Activated naive CD4-positive, alpha-beta T cell treated with anti-CD3 and anti-CD28 coated beads, Interleukin-2, amount 50 U/mL, for 72 hours (primary cell): ENCODE measurements at regions not wholly inside any gene's neighbourhood (a gene's known extent, or its start where the extent isn't known, plus 50 kb on each side); places are given as distances from the start of the nearest gene placed in this dataset.
"Not testable (repeated sequence)": the region's sequence is repeated elsewhere in the genome, so short reads cannot be mapped to it uniquely, and the experiment has no call there.

ENCODE experiments used
- ATAC-seq, 2 donors: fragments of 150-1000 bp; cut with Tn5 transposase; 2 replicates each; pipeline ENCODE4 v1.10.0; 2021; ENCODE audit warnings: mild to moderate bottlenecking in 2 of 2, moderate library complexity in 2 of 2
- DNase-seq, 2 donors: peaks; one replicate each; pipeline ENCODE4 v3.0.0; 2021 to 2022; ENCODE audit warnings: low spot score in 2 of 2
- H3K27ac Mint-ChIP-seq, 2 donors: one replicate each; pipeline ENCODE4 v1.8.0; 2022; ENCODE audit warnings: mild to moderate bottlenecking in 2 of 2, mixed read lengths in 2 of 2
- H3K36me3 Mint-ChIP-seq, 2 donors: one replicate each; pipeline ENCODE4 v1.8.0; 2022; ENCODE audit warnings: mixed read lengths in 2 of 2
- H3K9me3 Mint-ChIP-seq, 2 donors: one replicate each; pipeline ENCODE4 v1.8.0; 2022; ENCODE audit warnings: mixed read lengths in 2 of 2

DNA sequence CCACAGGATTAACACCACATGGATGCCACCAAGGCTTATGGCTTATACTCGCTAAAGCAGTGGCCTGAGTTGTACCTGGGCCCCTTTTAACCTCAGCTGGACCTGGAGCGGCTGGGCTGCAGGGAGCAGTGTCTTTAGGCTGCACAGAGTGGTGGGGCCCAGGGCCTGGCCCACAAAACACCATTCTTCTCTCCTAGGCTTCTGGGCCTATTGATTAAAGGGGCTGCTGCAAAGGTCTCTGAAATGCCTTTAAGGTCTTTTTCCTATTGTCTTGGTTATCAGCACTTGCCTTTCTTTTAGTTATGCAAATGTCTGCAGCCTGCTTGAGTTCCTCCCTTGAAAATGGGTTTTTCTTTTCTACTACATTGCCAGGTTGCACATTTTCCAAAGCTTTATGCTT lies 973.9 kb upstream of the PRR20A start:
- DNase-seq (no peak), ATAC-seq (no peak)
- peaks cover 0 to 5% of the 10 kb centered on the region in 2 donors for H3K36me3 Mint-ChIP-seq
- no peak overlapping the region for H3K27ac Mint-ChIP-seq
- H3K9me3 Mint-ChIP-seq: peaks cover 10 to 16% of the 10 kb centered on the region in 2 donors

DNA sequence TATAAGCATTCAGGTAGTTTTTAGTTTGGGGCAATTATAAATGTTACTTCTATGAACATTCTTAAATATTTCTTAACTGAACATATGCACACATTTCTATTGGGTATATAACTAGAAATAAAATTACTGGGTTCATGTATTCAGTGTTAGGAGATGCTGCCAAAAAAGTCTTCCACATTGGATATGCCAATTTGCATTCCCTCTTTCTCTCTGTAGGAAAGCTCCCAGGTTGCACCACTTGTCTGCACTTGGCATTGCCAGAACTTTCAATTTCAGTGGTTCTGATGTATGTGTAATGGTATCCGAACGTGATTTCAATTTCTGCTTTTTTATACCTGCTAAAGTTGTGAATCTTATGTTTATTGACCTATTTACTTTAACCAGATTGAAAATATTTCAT lies 972.1 kb upstream of the PRR20A start:
- no peak for DNase-seq
- peaks cover 0 to 8% of the 10 kb centered on the region in 2 donors for H3K36me3 Mint-ChIP-seq
- ATAC-seq: no peak
- H3K9me3 Mint-ChIP-seq: peaks cover 15 to 19% of the 10 kb centered on the region in 2 donors
- no peak overlapping the region for H3K27ac Mint-ChIP-seq

DNA sequence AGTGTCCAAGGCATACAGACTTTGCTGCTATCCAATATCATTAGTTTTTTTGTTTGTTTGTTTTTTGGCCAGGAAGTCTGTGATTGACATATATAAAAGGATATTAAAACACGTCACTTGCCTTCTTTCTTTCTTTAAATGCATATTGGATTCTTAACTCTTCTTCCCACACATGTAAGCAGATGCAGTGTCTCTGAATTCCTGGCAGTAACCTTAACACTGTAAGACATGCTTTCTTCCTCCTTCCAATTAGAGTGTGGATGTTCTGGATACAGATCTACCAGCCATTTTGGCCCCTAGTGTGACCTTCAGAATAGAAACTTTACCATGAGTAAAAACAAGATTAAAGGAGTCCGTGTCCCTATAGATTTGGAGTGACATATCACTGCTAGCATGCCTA lies 967.4 kb upstream of the PRR20A start:
- Mint-ChIP-seq H3K9me3 (peaks cover 13 to 25% of the 10 kb centered on the region in 2 donors), H3K36me3 (peaks cover 0 to 5% of the 10 kb centered on the region in 2 donors), H3K27ac (no peak overlapping the region)
- ATAC-seq (no peak), DNase-seq (no peak)

DNA sequence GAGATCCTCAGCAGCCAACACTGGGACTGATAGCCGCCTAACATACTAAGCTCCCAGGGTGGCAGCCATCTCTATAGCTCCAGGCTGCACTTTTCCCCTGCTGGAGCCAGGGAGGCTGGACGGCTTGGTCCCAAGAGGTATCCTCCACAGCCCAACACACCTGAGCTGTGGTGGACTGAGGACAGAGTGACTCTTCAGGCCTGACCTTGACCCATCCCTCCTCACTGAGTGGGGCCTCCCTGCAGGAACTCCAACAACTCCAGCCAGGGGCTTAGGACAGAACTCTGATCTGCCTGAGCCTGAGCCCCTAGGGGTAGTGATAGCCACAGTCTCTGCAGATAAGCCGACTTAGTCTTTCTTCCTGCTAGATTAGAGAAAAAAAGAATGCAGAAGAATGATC lies 958.1 kb upstream of the PRR20A start:
- ATAC-seq (no peak), DNase-seq (no peak)
- no peak overlapping the region for H3K27ac Mint-ChIP-seq
- H3K9me3 Mint-ChIP-seq: peaks cover 0 to 14% of the 10 kb centered on the region in 2 donors
- H3K36me3 Mint-ChIP-seq: no peaks in the 10 kb centered on the region

DNA sequence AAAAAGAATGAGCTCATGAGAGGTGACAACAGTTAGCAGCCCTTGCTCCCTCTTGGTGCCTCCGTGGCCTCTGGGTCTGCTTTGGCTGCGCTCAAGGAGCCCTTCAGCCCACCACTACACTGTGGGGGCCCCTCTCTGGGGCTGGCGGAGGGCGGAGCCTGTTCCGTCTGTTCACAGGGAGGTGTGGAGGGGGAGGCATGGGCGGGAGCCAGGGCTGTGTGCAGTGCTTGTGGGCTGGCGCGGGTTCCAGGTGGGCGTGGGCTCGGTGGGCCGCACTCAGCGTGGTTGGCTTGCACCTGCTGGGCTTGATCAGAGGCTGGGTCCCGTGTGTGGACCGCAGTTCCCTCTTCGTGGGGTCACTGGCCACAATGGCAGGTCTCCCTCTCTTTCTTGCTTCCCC lies 953.4 kb upstream of the PRR20A start:
- Mint-ChIP-seq H3K36me3 (peaks cover 6 to 8% of the 10 kb centered on the region in 2 donors), H3K27ac (no peak overlapping the region), H3K9me3 (peaks cover 6 to 21% of the 10 kb centered on the region in 2 donors)
- no peak for DNase-seq
- ATAC-seq: no peak

DNA sequence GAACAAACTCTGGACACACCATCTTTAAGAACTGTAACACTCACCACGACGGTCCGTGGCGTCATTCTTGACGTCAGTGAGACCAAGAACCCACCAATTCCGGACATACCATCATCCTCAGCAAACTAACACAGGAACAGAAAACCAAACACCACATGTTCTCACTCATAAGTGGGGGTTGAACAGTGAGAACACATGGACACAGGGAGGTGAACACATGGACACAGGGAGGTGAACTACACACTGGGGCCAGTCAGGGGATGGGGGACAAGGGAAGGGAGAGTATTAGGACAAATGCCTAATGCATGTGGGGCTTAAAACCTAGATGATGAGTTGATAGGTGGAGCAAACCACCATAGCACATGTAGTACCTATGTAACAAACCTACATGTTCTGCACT lies 952.1 kb upstream of the PRR20A start:
- not testable (repeated sequence) for ATAC-seq, H3K36me3 Mint-ChIP-seq, H3K27ac Mint-ChIP-seq, DNase-seq
- peaks cover 6 to 13% of the 10 kb centered on the region in 2 donors for H3K9me3 Mint-ChIP-seq

DNA sequence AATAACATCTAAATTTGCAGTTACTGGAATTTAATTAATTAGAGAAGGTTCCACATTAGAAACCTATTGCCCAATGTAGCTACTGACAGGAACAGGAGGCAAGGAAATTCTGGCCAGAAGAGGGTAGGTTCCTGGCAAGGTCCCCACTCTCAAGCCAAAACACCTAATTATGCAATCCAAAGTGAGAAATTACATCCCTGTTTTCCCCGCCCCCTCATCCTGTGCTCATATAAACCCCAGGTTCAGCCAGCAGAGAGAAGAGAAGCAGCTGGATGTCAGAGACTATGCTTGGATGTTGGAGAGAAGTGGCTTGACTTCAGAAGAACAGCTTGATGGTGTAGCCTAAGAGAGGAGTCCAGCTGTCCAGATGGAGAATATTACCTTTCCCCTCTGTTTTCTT lies 951.3 kb upstream of the PRR20A start:
- DNase-seq (no peak), ATAC-seq (no peak)
- Mint-ChIP-seq H3K27ac (no peak overlapping the region), H3K36me3 (peaks cover 6 to 8% of the 10 kb centered on the region in 2 donors), H3K9me3 (peaks cover 6 to 11% of the 10 kb centered on the region in 2 donors)

DNA sequence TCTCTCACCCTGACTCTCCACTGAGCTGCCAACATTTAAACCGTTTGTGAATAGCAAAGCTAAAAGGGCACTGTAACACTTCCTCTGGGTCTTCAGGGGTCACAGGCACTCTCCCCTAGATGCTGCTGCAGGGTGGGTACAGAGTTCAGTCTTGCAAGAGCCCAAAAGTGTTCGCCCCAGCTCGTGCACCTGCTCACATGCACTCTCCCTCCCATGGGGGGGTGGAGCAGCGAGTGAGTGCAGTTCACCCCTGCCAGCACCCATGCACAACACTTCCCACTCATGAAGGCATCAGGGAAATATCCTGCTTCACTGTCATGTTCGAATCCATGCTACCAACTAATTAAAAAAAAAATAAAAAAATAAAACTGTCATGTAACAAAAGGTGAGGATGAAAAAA lies 950.7 kb upstream of the PRR20A start:
- Mint-ChIP-seq H3K27ac (no peak overlapping the region), H3K9me3 (peaks cover 6 to 11% of the 10 kb centered on the region in 2 donors), H3K36me3 (peaks cover 6 to 8% of the 10 kb centered on the region in 2 donors)
- DNase-seq (no peak), ATAC-seq (no peak)

DNA sequence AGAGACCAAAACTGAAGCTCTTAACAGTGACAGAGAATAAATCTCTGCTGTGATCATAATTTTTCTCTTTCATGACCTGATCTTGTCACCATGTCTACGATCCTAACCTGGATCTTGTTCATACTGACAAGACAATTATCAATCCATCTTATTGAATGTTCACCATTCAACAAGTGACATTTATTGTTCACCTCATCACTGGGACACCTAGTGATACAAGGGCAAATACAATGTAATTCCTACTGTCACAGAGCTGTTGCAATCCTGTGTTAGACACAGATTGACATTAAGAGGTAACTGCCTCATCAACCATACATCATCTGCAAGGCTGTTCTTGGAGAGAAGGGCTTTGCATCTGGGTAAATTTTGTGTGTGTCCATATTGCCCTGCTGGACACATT lies 942.4 kb upstream of the PRR20A start:
- H3K36me3 Mint-ChIP-seq: peaks cover 0 to 4% of the 10 kb centered on the region in 2 donors

DNA sequence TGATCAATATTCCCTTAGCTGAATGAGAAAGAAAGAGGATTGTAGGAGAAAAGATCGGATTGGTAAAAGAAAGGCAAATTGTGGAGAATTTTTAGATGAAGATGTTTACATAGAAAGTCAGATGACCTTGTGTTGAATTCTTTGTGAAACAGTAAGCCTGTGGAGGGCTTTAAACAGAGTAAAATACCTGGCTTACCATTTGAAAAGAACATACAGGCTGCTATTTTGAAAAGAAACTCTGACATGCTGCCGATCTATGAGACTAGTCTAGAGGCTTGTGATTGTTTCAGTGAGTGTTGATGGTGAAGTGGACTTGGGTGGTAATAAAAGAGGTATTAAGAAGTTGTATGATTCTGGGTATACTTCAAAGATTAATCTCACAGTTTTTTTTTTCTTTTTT lies 938.9 kb upstream of the PRR20A start:
- Mint-ChIP-seq H3K36me3 (no peaks in the 10 kb centered on the region), H3K9me3 (peaks cover 9 to 19% of the 10 kb centered on the region in 2 donors), H3K27ac (no peak overlapping the region)
- DNase-seq (no peak), ATAC-seq (no peak)

More for the DNA sequence above, 942.4 kb upstream of the PRR20A start:
- DNase-seq (no peak), ATAC-seq (no peak)
- Mint-ChIP-seq H3K27ac (no peak overlapping the region), H3K9me3 (peaks cover 15 to 19% of the 10 kb centered on the region in 2 donors)

DNA sequence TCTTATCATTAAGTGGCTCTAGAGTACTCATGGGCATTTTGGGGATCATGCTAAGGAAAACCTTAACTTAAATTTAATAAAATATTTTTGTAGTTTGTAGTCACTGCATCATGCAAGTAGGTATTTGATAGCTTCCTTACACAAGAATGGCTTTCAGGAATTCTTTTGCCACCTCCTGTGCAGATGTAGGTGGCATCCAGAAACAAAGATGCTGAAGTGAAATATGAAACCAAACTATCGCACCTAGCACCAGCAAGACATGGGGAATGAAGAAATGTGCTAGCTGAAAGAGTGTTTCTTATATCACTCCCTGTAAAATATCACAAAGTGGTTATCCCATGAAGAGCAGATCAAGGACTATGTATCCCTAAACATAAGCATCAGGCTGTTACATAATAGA lies 924.5 kb upstream of the PRR20A start:
- ATAC-seq: no peak
- Mint-ChIP-seq H3K9me3 (peaks cover 16 to 17% of the 10 kb centered on the region in 2 donors), H3K27ac (no peak overlapping the region), H3K36me3 (no peaks in the 10 kb centered on the region)
- DNase-seq: no peak

DNA sequence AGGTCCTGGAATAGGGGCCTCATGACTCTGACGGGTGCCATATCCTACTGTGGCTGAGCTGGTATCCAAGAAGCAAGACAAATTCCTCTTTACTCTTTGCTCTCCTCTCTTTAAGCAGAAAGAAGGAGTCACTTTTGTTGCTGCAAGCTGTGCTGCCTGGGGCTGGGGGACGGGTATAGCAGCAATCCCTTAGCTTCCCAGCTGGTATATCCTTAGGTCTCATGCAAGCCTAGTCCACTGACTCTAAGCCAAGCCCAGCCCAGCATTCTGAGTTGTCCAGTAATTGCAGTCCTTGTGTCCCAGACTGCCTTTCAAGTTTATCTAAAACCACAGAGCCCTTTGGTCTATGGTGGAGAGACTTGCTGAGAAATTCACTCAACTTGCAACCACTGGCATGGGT lies 893.0 kb upstream of the PRR20A start:
- no peak overlapping the region for H3K27ac Mint-ChIP-seq
- no peak for ATAC-seq
- no peak for DNase-seq
- peaks cover 36 to 45% of the 10 kb centered on the region in 2 donors for H3K9me3 Mint-ChIP-seq
- peaks cover 12 to 30% of the 10 kb centered on the region in 2 donors for H3K36me3 Mint-ChIP-seq

DNA sequence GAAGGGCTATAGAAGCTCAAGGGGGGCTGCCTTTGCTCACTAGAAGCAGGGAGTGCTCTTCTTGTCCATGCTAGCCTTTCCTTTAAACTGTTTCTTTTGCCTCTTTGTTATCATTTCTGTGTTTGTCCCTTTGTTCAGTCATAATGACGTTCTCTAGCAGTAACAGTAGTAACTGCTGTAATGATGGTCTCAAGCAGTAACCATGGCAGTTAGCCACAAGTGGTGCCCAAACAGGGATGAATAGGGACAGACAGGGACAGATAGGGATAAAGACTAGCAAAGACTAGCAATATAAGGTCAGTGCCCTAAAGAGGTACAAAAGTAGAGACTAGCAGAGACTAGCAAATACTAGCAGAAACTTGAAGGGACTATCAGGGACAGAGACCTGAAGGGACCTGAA lies 869.0 kb upstream of the PRR20A start:
- Mint-ChIP-seq H3K27ac (no peak overlapping the region), H3K36me3 (no peaks in the 10 kb centered on the region), H3K9me3 (peaks cover 13 to 18% of the 10 kb centered on the region in 2 donors)
- no peak for ATAC-seq
- no peak for DNase-seq

DNA sequence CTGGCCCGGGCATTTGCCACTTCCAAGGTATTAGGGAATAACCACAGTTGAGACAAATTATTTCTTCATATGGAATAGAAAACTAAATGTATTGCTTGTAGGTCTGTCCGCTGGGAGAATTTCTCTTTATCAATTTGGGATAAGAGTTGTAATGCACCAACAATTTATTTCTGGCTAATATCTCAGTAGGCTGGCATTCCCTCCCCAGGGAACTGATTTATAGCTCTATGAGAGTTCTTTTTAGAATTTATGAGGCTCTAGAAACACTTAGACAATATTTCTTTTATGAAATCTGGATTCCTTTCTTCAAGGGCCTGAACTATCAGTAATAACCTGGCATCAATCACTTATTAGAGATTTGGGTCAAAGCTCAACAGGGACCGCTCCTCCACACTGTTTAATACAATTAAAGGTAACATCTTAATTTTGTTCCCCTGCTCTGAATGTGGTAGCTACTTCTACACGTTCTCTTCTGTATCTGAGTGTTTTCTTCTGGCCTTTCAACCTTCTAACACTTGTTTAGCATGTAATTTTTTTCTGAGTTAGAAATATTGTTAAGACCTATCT lies 857.4 kb upstream of the PRR20A start:
- DNase-seq: no peak
- ATAC-seq: no peak
- Mint-ChIP-seq H3K9me3 (peaks cover 22 to 42% of the 10 kb centered on the region in 2 donors), H3K27ac (no peak overlapping the region), H3K36me3 (peaks cover 0 to 17% of the 10 kb centered on the region in 2 donors)

DNA sequence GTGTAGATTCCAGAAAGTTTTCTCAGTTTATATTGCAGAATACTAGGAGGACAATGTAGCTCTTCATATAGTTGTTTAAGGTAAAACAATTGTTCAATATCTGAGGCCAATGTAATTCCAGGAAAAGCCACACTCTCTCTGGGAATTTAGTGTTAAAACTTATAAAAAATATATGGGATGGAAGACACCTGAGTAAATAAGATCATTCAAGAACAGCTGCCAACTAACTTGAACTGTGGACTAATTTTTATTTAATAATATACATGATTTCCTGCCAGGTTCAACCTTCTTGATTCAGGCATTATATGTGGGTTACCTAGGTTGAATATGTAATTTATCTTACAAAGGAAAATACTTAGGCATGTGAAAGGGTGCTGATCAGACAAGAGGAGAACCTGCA lies 841.1 kb upstream of the PRR20A start:
- no peaks in the 10 kb centered on the region for H3K9me3 Mint-ChIP-seq
- ATAC-seq (no peak), DNase-seq (no peak)
- no peaks in the 10 kb centered on the region for H3K36me3 Mint-ChIP-seq
- H3K27ac Mint-ChIP-seq: no peak overlapping the region

DNA sequence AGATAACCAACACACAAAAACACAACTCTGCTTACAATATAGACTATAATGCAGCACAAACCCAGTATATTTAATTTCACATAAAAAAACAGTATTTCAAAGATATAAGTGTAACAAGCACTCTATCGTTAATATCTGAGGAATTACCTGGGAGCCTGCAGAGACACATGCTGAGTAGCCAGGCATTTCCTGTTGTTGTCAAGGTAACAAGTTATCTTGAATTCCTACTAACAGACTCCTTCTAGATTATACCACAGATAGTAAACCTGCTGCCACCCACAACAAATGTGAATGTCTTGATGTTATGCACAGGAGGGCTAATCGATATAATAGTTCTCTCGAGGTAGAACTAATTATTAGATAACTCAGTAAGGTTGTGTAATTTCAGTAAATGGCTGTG lies 826.0 kb upstream of the PRR20A start:
- no peak overlapping the region for H3K27ac Mint-ChIP-seq
- no peaks in the 10 kb centered on the region for H3K36me3 Mint-ChIP-seq
- ATAC-seq: no peak
- peaks cover 8 to 13% of the 10 kb centered on the region in 2 donors for H3K9me3 Mint-ChIP-seq
- no peak for DNase-seq

DNA sequence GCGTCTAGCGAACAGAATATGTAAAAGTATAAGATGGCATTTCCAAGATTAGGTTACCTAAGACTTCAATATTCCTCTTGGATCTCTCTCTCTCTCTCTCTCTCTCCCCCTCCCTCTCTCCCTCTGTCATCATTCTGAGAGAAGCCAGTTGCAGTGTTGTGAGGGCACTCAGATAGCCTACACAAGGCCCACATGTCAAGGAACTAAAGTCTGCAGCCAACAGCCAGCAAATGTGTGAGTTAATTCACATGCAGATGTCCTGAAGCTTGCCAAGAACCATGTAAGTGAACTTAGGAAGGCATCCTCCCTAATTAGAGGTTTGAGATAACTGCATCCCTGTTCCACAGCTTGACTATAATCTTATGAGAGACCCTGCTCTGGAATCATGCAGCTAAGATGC lies 822.9 kb upstream of the PRR20A start:
- ATAC-seq: no peak
- H3K27ac Mint-ChIP-seq: no peak overlapping the region
- H3K9me3 Mint-ChIP-seq: peaks cover 13 to 19% of the 10 kb centered on the region in 2 donors
- H3K36me3 Mint-ChIP-seq: no peaks in the 10 kb centered on the region
- no peak for DNase-seq

DNA sequence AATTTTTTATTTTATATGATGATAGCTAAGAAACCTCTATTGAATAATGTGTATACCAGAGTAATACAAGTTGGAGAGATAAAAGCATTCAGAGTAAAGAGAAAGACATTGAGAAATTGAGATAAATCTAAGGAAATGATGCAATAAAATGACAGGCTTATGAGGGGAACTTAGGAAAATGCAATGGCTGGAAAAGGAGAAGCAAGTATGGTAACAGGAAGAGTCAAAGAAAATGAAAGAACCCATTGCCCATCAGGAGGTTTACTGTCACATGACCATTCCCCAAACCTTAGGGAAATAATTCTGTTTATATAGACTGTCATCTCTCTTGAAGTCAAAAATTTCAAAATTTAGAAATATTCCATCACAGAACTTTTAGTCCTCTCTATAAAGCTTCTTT lies 808.0 kb upstream of the PRR20A start:
- H3K27ac Mint-ChIP-seq: no peak overlapping the region
- ATAC-seq (no peak), DNase-seq (no peak)
- no peaks in the 10 kb centered on the region for H3K36me3 Mint-ChIP-seq
- H3K9me3 Mint-ChIP-seq: peaks cover 5 to 18% of the 10 kb centered on the region in 2 donors
